SK-N-SH (cell line): ENCODE measurements at regions not wholly inside any gene's neighbourhood (a gene's known extent, or its start where the extent isn't known, plus 50 kb on each side); places are given as distances from the start of the nearest gene placed in this dataset.

Source experiments
- CTCF ChIA-PET: fragments of 300-600, 350-600 bp; formaldehyde crosslinking; extraction: SDS; loops from one replicate; lab custom pipeline; 2021; lab: Yijun Ruan, JAX
- POLR2A ChIA-PET: fragments of 350-600 bp; sonication (Branson Sonifier 250); formaldehyde crosslinking; extraction: SDS; loops from one replicate; lab custom pipeline; 2020; ENCODE audit warnings: antibody characterized with exemption, inconsistent platforms; lab: Yijun Ruan, JAX
- DNase-seq: peaks from one replicate; pipeline ENCODE4 v3.0.0; 2012
- H2AFZ ChIP-seq: fragments of 200-600 bp; sonication (generic); 2 replicates; pipeline ENCODE4 v1.8.1; 2016; ENCODE audit warnings: antibody characterized with exemption, mild to moderate bottlenecking, low read depth
- H3F3A ChIP-seq: fragments of 200-600 bp; sonication (generic); replicated peaks from 2 replicates; pipeline ENCODE3; 2016; ENCODE audit warnings: antibody characterized with exemption, mild to moderate bottlenecking; ENCODE audit not compliant: insufficient read depth
- H3K27ac ChIP-seq, 2 experiments: fragments of 200-500 bp in 1 of 2; fragments of 200-600 bp in 1 of 2; sonication (Bioruptor generic) in 1 of 2; sonication (generic), shearing (Covaris generic) in 1 of 2; 2 replicates each; pipeline versions ENCODE4 v1.5.1 to v1.6.1; 2014 to 2016; ENCODE audit warnings: low read depth in 2 of 2, inconsistent platforms in 1 of 2, low read length in 1 of 2, mild to moderate bottlenecking in 1 of 2, mixed read lengths in 1 of 2
- H3K27me3 ChIP-seq: fragments of 200-600 bp; sonication (generic), shearing (Covaris generic); 2 replicates; pipeline ENCODE4 v1.6.1; 2016; ENCODE audit warnings: mixed run types; ENCODE audit not compliant: insufficient read depth
- H3K36me3 ChIP-seq, 2 experiments: fragments of 200-500 bp in 1 of 2; fragments of 200-600 bp in 1 of 2; sonication (Bioruptor generic) in 1 of 2; sonication (generic) in 1 of 2; replicated peaks in 1 of 2; 2 replicates each; pipeline versions ENCODE3 to v1.5.1; 2014 to 2016; ENCODE audit warnings: low read length in 1 of 2, mild to moderate bottlenecking in 1 of 2; ENCODE audit not compliant: insufficient read depth in 2 of 2, control insufficient read depth in 1 of 2
- H3K4me1 ChIP-seq, 2 experiments: fragments of 200-500 bp in 1 of 2; fragments of 200-600 bp in 1 of 2; sonication (Bioruptor generic) in 1 of 2; sonication (generic), shearing (Covaris generic) in 1 of 2; 2 replicates each; pipeline versions ENCODE4 v1.5.1 to v1.6.1; 2014 to 2016; ENCODE audit warnings: low read depth in 1 of 2, low read length in 1 of 2, mixed run types in 1 of 2; ENCODE audit not compliant: insufficient read depth in 2 of 2, control insufficient read depth in 1 of 2
- H3K4me2 ChIP-seq: fragments of 200-600 bp; sonication (generic), shearing (Covaris generic); 2 replicates; pipeline ENCODE4 v1.6.1; 2017; ENCODE audit warnings: mixed run types
- H3K4me3 ChIP-seq, 2 experiments: fragments of 200-500 bp in 1 of 2; fragments of 200-600 bp in 1 of 2; sonication (Bioruptor generic) in 1 of 2; sonication (generic), shearing (Covaris generic) in 1 of 2; 2 replicates each; pipeline versions ENCODE4 v1.5.1 to v1.8.1; 2014 to 2016; ENCODE audit warnings: low read depth in 2 of 2, inconsistent platforms in 1 of 2, low read length in 1 of 2, mild to moderate bottlenecking in 1 of 2, mixed read lengths in 1 of 2, moderate library complexity in 1 of 2
- H3K79me2 ChIP-seq: fragments of 200-600 bp; sonication (generic); 2 replicates; pipeline ENCODE4 v1.8.1; 2017; ENCODE audit warnings: mild to moderate bottlenecking; ENCODE audit not compliant: insufficient read depth
- H3K9ac ChIP-seq: fragments of 200-600 bp; sonication (generic); 2 replicates; pipeline ENCODE4 v1.6.1; 2017; ENCODE audit warnings: mixed run types
- H3K9me2 ChIP-seq: fragments of 200-600 bp; sonication (generic); 2 replicates; pipeline ENCODE4 v1.6.1; 2017; ENCODE audit warnings: mixed run types
- H3K9me3 ChIP-seq: fragments of 200-600 bp; sonication (generic); 2 replicates; pipeline ENCODE4 v1.6.1; 2017; ENCODE audit warnings: mixed run types, mild to moderate bottlenecking, moderate library complexity
- H4K20me1 ChIP-seq: fragments of 200-600 bp; sonication (generic); 2 replicates; pipeline ENCODE4 v1.6.1; 2017; ENCODE audit warnings: mild to moderate bottlenecking, mixed run types; ENCODE audit not compliant: insufficient read depth
- CHD2 ChIP-seq: fragments of 150-350 bp; IDR thresholded peaks from 2 replicates; pipeline ENCODE4 v1.6.1; 2018; ENCODE audit warnings: low read length; ENCODE audit not compliant: partially characterized antibody
- ELF1 ChIP-seq: IDR thresholded peaks from 2 replicates; pipeline ENCODE4 v1.4.0; 2012
- EZH2phosphoT487 ChIP-seq: fragments of 200-600 bp; sonication (generic); IDR thresholded peaks from 2 replicates; pipeline ENCODE4 v1.6.1; 2017; ENCODE audit warnings: low read depth, mixed run types, mild to moderate bottlenecking, antibody characterized with exemption, moderate library complexity, borderline replicate concordance
- FOSL2 ChIP-seq: IDR thresholded peaks from 2 replicates; pipeline ENCODE4 v1.4.0; 2012; ENCODE audit warnings: low read depth, mild to moderate bottlenecking, moderate library complexity, borderline replicate concordance
- FOXJ3 ChIP-seq: sonication (generic); formaldehyde crosslinking; IDR thresholded peaks from 2 replicates; pipeline ENCODE4 v1.5.1; 2020; ENCODE audit warnings: mild to moderate bottlenecking, missing genetic modification reagents
- FOXM1 ChIP-seq: IDR thresholded peaks from 2 replicates; pipeline ENCODE4 v1.4.0; 2012; ENCODE audit warnings: low read depth, mild to moderate bottlenecking
- GABPA ChIP-seq: IDR thresholded peaks from 2 replicates; pipeline ENCODE4 v1.4.0; 2012; ENCODE audit warnings: low read depth, mild to moderate bottlenecking
- GATA2 ChIP-seq: sonication (generic); formaldehyde crosslinking; IDR thresholded peaks from 2 replicates; pipeline ENCODE4 v1.5.0; 2020; ENCODE audit warnings: mild to moderate bottlenecking, missing genetic modification reagents
- JUND ChIP-seq: IDR thresholded peaks from 2 replicates; pipeline ENCODE4 v1.4.0; 2012
- MEF2A ChIP-seq: IDR thresholded peaks from 2 replicates; pipeline ENCODE4 v1.4.0; 2012; ENCODE audit warnings: low read depth, borderline replicate concordance
- MXI1 ChIP-seq: IDR thresholded peaks from 2 replicates; pipeline ENCODE4 v1.6.1; 2012; ENCODE audit warnings: mild to moderate bottlenecking, low read depth, low read length, improper control_type of control experiment
- NFIC ChIP-seq: IDR thresholded peaks from 2 replicates; pipeline ENCODE4 v1.4.0; 2012; ENCODE audit warnings: borderline replicate concordance
- POLR2AphosphoS5 ChIP-seq: IDR thresholded peaks from 2 replicates; pipeline ENCODE4 v1.6.1; 2012; ENCODE audit warnings: low read depth, low read length
- RAD21 ChIP-seq: IDR thresholded peaks from 2 replicates; pipeline ENCODE4 v1.6.1; 2012; ENCODE audit warnings: mild to moderate bottlenecking, low read length
- RCOR1 ChIP-seq: fragments of 150-350 bp; IDR thresholded peaks from 2 replicates; pipeline ENCODE4 v1.6.1; 2017; ENCODE audit warnings: antibody characterized with exemption, low read length
- RXRA ChIP-seq: IDR thresholded peaks from 2 replicates; pipeline ENCODE4 v1.4.0; 2012; ENCODE audit warnings: low read depth, mild to moderate bottlenecking, borderline replicate concordance
- SMC3 ChIP-seq: IDR thresholded peaks from 2 replicates; pipeline ENCODE4 v1.6.1; 2012; ENCODE audit warnings: low read depth, low read length, improper control_type of control experiment
- TAF1 ChIP-seq: IDR thresholded peaks from 2 replicates; pipeline ENCODE4 v1.6.1; 2012; ENCODE audit warnings: low read depth, mild to moderate bottlenecking, low read length, moderate library complexity, borderline replicate concordance
- TCF12 ChIP-seq: IDR thresholded peaks from 2 replicates; pipeline ENCODE4 v1.4.0; 2012
- TEAD4 ChIP-seq: IDR thresholded peaks from 2 replicates; pipeline ENCODE4 v1.4.0; 2012; ENCODE audit warnings: mild to moderate bottlenecking, borderline replicate concordance; ENCODE audit not compliant: insufficient read depth
- WGBS: methylation state at CpG from one replicate; pipeline ENCODE4 v1.1.6; 2017; ENCODE audit warnings: low lambda C conversion rate; 5-methylcytosine and 5-hydroxymethylcytosine counted together
- TF ChIP-seq, protein P1 (sequence below): IDR thresholded peaks from 2 replicates; pipeline ENCODE4 v1.4.0; 2012; ENCODE audit warnings: low read depth, borderline replicate concordance
- TF ChIP-seq, protein P2 (sequence below): fragments of 150-350 bp; IDR thresholded peaks from 2 replicates; pipeline ENCODE4 v1.6.1; 2017; ENCODE audit warnings: antibody characterized with exemption, low read length, low read depth, borderline replicate concordance
- TF ChIP-seq, protein P3 (sequence below): fragments of 200-600 bp; sonication (generic); IDR thresholded peaks from 2 replicates; pipeline ENCODE4 v1.6.1; 2017; ENCODE audit warnings: antibody characterized with exemption, mild to moderate bottlenecking, moderate library complexity
- TF ChIP-seq, protein P4 (sequence below): IDR thresholded peaks from 2 replicates; pipeline ENCODE4; 2012
- TF ChIP-seq, protein P5 (sequence below): IDR thresholded peaks from 2 replicates; pipeline ENCODE4 v1.4.0; 2012; ENCODE audit warnings: low read depth
- TF ChIP-seq, protein P6 (sequence below): IDR thresholded peaks from 2 replicates; pipeline ENCODE4 v1.4.0; 2012; ENCODE audit warnings: low read depth, borderline replicate concordance
- TF ChIP-seq, protein P7 (sequence below): fragments of 150-350 bp; IDR thresholded peaks from 2 replicates; pipeline ENCODE4 v1.6.1; 2016; ENCODE audit warnings: mild to moderate bottlenecking, low read depth, low read length

DNA sequence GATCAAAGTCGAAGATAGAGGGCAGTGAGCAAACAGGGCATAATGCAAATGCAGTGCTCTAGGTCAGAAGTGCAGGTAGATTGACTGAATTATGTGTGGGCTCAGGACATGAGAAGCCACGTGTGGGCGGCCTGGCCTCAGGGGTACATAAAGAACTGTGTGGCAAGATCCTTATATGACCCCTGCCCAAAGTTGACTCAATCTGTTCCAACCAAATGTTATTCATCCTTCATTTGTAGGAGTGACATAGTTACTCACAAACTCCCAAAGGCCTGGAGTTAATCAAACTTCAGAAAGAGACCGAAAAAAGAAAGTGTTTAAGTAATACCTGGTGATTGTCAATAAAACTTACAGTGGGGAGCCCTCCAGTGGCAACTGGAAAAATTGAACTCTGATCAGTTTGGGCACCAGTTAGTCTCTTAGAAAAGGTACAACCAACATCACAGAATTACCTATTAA is 150.4 kb upstream of the FAR2 start:
- Histone ChIP-seq H3F3A (no peaks in the 10 kb centered on the region), H2AFZ (no peak overlapping the region), H3K4me1 (peaks cover 0 to 3% of the 10 kb centered on the region in 2 experiments; a peak in 1 of 4 replicates), H3K9me3 (no peaks in the 10 kb centered on the region), H3K27me3 (no peaks in the 10 kb centered on the region), H3K79me2 (no peaks in the 10 kb centered on the region), H3K9me2 (no peaks in the 10 kb centered on the region), H3K36me3 (no peaks in the 10 kb centered on the region), H3K4me2 (no peak overlapping the region), H3K27ac (no peak overlapping the region), H3K4me3 (no peak overlapping the region), H4K20me1 (no peaks in the 10 kb centered on the region), H3K9ac (no peak overlapping the region)
- CTCF ChIA-PET = interaction anchor here (0.6 to 1.5 kb wide), 7 partner anchors 13 to 900 kb away, joined by 3 to 6 read pairs (median 4); no protein-coding TSS in a partner anchor
- TF ChIP-seq MEF2A = no peak
- TF ChIP-seq, protein P1, sequence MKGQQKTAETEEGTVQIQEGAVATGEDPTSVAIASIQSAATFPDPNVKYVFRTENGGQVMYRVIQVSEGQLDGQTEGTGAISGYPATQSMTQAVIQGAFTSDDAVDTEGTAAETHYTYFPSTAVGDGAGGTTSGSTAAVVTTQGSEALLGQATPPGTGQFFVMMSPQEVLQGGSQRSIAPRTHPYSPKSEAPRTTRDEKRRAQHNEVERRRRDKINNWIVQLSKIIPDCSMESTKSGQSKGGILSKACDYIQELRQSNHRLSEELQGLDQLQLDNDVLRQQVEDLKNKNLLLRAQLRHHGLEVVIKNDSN = no peak
- TF ChIP-seq TEAD4 = no peak
- TF ChIP-seq FOXJ3 = no peak
- peak; percentile 9; the same call in 1 of the 2 replicates for TF ChIP-seq TCF12
- TF ChIP-seq CHD2 = no peak
- TF ChIP-seq ELF1 = no peak
- 0 out of 2 replicates have a peak, but pooled peaks have one; percentile 23 for TF ChIP-seq RCOR1
- TF ChIP-seq EZH2phosphoT487 = no peak
- no peak for TF ChIP-seq MXI1
- TF ChIP-seq FOXM1 = no peak
- peak; percentile 75 for TF ChIP-seq RAD21
- TF ChIP-seq, protein P2, sequence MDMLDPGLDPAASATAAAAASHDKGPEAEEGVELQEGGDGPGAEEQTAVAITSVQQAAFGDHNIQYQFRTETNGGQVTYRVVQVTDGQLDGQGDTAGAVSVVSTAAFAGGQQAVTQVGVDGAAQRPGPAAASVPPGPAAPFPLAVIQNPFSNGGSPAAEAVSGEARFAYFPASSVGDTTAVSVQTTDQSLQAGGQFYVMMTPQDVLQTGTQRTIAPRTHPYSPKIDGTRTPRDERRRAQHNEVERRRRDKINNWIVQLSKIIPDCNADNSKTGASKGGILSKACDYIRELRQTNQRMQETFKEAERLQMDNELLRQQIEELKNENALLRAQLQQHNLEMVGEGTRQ = no peak
- no peak for TF ChIP-seq POLR2AphosphoS5
- TF ChIP-seq SMC3 = peak; percentile 49; the same call in 1 of the 2 replicates
- no peak for TF ChIP-seq JUND
- no peak for TF ChIP-seq RXRA
- TF ChIP-seq, protein P3, sequence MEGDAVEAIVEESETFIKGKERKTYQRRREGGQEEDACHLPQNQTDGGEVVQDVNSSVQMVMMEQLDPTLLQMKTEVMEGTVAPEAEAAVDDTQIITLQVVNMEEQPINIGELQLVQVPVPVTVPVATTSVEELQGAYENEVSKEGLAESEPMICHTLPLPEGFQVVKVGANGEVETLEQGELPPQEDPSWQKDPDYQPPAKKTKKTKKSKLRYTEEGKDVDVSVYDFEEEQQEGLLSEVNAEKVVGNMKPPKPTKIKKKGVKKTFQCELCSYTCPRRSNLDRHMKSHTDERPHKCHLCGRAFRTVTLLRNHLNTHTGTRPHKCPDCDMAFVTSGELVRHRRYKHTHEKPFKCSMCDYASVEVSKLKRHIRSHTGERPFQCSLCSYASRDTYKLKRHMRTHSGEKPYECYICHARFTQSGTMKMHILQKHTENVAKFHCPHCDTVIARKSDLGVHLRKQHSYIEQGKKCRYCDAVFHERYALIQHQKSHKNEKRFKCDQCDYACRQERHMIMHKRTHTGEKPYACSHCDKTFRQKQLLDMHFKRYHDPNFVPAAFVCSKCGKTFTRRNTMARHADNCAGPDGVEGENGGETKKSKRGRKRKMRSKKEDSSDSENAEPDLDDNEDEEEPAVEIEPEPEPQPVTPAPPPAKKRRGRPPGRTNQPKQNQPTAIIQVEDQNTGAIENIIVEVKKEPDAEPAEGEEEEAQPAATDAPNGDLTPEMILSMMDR = peak; percentile 67
- no peak for TF ChIP-seq TAF1
- TF ChIP-seq GATA2 = no peak
- TF ChIP-seq GABPA = no peak
- TF ChIP-seq, protein P4, sequence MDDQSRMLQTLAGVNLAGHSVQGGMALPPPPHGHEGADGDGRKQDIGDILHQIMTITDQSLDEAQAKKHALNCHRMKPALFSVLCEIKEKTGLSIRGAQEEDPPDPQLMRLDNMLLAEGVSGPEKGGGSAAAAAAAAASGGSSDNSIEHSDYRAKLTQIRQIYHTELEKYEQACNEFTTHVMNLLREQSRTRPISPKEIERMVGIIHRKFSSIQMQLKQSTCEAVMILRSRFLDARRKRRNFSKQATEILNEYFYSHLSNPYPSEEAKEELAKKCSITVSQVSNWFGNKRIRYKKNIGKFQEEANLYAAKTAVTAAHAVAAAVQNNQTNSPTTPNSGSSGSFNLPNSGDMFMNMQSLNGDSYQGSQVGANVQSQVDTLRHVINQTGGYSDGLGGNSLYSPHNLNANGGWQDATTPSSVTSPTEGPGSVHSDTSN = no peak
- no peak for TF ChIP-seq FOSL2
- TF ChIP-seq, protein P5, sequence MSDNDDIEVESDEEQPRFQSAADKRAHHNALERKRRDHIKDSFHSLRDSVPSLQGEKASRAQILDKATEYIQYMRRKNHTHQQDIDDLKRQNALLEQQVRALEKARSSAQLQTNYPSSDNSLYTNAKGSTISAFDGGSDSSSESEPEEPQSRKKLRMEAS = no peak
- no peak for TF ChIP-seq NFIC
- TF ChIP-seq, protein P6, sequence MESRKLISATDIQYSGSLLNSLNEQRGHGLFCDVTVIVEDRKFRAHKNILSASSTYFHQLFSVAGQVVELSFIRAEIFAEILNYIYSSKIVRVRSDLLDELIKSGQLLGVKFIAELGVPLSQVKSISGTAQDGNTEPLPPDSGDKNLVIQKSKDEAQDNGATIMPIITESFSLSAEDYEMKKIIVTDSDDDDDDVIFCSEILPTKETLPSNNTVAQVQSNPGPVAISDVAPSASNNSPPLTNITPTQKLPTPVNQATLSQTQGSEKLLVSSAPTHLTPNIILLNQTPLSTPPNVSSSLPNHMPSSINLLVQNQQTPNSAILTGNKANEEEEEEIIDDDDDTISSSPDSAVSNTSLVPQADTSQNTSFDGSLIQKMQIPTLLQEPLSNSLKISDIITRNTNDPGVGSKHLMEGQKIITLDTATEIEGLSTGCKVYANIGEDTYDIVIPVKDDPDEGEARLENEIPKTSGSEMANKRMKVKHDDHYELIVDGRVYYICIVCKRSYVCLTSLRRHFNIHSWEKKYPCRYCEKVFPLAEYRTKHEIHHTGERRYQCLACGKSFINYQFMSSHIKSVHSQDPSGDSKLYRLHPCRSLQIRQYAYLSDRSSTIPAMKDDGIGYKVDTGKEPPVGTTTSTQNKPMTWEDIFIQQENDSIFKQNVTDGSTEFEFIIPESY = no peak
- TF ChIP-seq, protein P7, sequence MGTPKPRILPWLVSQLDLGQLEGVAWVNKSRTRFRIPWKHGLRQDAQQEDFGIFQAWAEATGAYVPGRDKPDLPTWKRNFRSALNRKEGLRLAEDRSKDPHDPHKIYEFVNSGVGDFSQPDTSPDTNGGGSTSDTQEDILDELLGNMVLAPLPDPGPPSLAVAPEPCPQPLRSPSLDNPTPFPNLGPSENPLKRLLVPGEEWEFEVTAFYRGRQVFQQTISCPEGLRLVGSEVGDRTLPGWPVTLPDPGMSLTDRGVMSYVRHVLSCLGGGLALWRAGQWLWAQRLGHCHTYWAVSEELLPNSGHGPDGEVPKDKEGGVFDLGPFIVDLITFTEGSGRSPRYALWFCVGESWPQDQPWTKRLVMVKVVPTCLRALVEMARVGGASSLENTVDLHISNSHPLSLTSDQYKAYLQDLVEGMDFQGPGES = no peak
- 74% methylated on average over 4 of the region's 4 CpGs for WGBS
- POLR2A ChIA-PET = no interaction called here
- DNase-seq = peak; percentile 23
